SK-N-SH treated with all-trans-retinoic acid at 6 μM for 48 hours (cell line): ENCODE measurements at regions not wholly inside any gene's neighbourhood (a gene's known extent, or its start where the extent isn't known, plus 50 kb on each side); places are given as distances from the start of the nearest gene placed in this dataset.
"Not testable (repeated sequence)": the region's sequence is repeated elsewhere in the genome, so short reads cannot be mapped to it uniquely, and the experiment has no call there.

Experiments used
- ATAC-seq: fragments of 200-7000 bp; cut with Tn5 transposase; 3 replicates; pipeline ENCODE4 v1.9.1; 2020; ENCODE audit warnings: mild to moderate bottlenecking, moderate library complexity
- ARNTL ChIP-seq: fragments of 450-650 bp; formaldehyde crosslinking; IDR thresholded peaks from 2 replicates; pipeline ENCODE4 v1.5.0; 2020; ENCODE audit warnings: low read depth, mild to moderate bottlenecking, moderate library complexity, borderline replicate concordance
- BACH2 ChIP-seq: fragments of 250-450 bp; sonication (Bioruptor Pico); IDR thresholded peaks from 2 replicates; pipeline ENCODE4 v1.9.0; 2021; ENCODE audit warnings: mild to moderate bottlenecking, borderline replicate concordance
- CREB5 ChIP-seq: fragments of 250-450 bp; sonication (Bioruptor Pico); IDR thresholded peaks from 2 replicates; pipeline ENCODE4 v1.5.1; 2020; ENCODE audit warnings: low read depth, mild to moderate bottlenecking, moderate library complexity
- CSDC2 ChIP-seq: fragments of 250-450 bp; sonication (Bioruptor Pico); IDR thresholded peaks from 2 replicates; pipeline ENCODE4 v1.5.0; 2020; ENCODE audit warnings: mild to moderate bottlenecking, moderate library complexity
- CSRNP3 ChIP-seq: fragments of 250-450 bp; sonication (Bioruptor Pico); IDR thresholded peaks from 2 replicates; pipeline ENCODE4 v1.5.1; 2021; ENCODE audit warnings: mild to moderate bottlenecking, moderate library complexity
- ESRRG ChIP-seq: fragments of 250-450 bp; sonication (Bioruptor Pico); IDR thresholded peaks from 2 replicates; pipeline ENCODE4 v1.6.1; 2021; ENCODE audit warnings: mild to moderate bottlenecking
- ISL1 ChIP-seq: fragments of 250-450 bp; sonication (Bioruptor Pico); IDR thresholded peaks from 2 replicates; pipeline ENCODE4 v2.1.2; 2022; ENCODE audit warnings: mild to moderate bottlenecking, moderate library complexity
- OSR1 ChIP-seq: fragments of 250-450 bp; sonication (Bioruptor Pico); IDR thresholded peaks from 2 replicates; pipeline ENCODE4 v1.8.0; 2022; ENCODE audit warnings: moderate library complexity, mild to moderate bottlenecking, inconsistent platforms
- PATZ1 ChIP-seq: fragments of 250-450 bp; sonication (Bioruptor Pico); IDR thresholded peaks from 2 replicates; pipeline ENCODE4 v1.8.0; 2020; ENCODE audit warnings: mild to moderate bottlenecking, moderate library complexity, borderline replicate concordance
- POU6F1 ChIP-seq: fragments of 250-450 bp; sonication (Bioruptor Pico); IDR thresholded peaks from 2 replicates; pipeline ENCODE4 v1.8.0; 2021; ENCODE audit warnings: low read depth, mild to moderate bottlenecking, moderate library complexity, borderline replicate concordance
- RARB ChIP-seq: fragments of 250-450 bp; sonication (Bioruptor Pico); IDR thresholded peaks from 2 replicates; pipeline ENCODE4 v1.8.0; 2021; ENCODE audit warnings: mild to moderate bottlenecking, moderate library complexity
- SNAI2 ChIP-seq: fragments of 250-450 bp; sonication (Bioruptor Pico); IDR thresholded peaks from 2 replicates; pipeline ENCODE4 v1.5.0; 2020; ENCODE audit warnings: mild to moderate bottlenecking, moderate library complexity
- TCF4 ChIP-seq: fragments of 250-450 bp; sonication (Bioruptor Pico); IDR thresholded peaks from 2 replicates; pipeline ENCODE4 v1.8.0; 2021; ENCODE audit warnings: mild to moderate bottlenecking, moderate library complexity, borderline replicate concordance
- TOX ChIP-seq: fragments of 250-450 bp; sonication (Bioruptor Pico); IDR thresholded peaks from 2 replicates; pipeline ENCODE4 v1.8.0; 2021; ENCODE audit warnings: mild to moderate bottlenecking, moderate library complexity, borderline replicate concordance
- TSHZ2 ChIP-seq: fragments of 250-450 bp; sonication (Bioruptor Pico); IDR thresholded peaks from 2 replicates; pipeline ENCODE4 v1.5.0; 2020; ENCODE audit warnings: mild to moderate bottlenecking, moderate library complexity
- ZFP30 ChIP-seq: fragments of 450-650 bp; formaldehyde crosslinking; IDR thresholded peaks from 2 replicates; pipeline ENCODE4 v1.5.0; 2022; ENCODE audit warnings: mild to moderate bottlenecking, moderate library complexity
- ZNF70 ChIP-seq: fragments of 450-650 bp; formaldehyde crosslinking; IDR thresholded peaks from 2 replicates; pipeline ENCODE4 v1.5.0; 2020; ENCODE audit warnings: mild to moderate bottlenecking, moderate library complexity
- ZNF8 ChIP-seq: fragments of 450-650 bp; formaldehyde crosslinking; IDR thresholded peaks from 2 replicates; pipeline ENCODE4 v1.5.0; 2020; ENCODE audit warnings: mild to moderate bottlenecking, moderate library complexity

GRCh38 chr4:111960241-111960667, 185.0 kb upstream of the FAM241A start:
- no peak for TF ChIP-seq BACH2 (CRISPR knock-in tag)
- TF ChIP-seq CREB5 (CRISPR knock-in tag), result no peak
- TF ChIP-seq SNAI2 (CRISPR knock-in tag), result no peak
- TF ChIP-seq PATZ1 (CRISPR knock-in tag), result no peak
- TF ChIP-seq ZNF70 (CRISPR knock-in tag), result no peak
- TF ChIP-seq ESRRG (CRISPR knock-in tag), result no peak
- no peak for TF ChIP-seq TOX (CRISPR knock-in tag)
- peak; percentile 47; the same call in 2 of the 3 replicates for ATAC-seq

GRCh38 chr4:111961026-111961425, 184.2 kb upstream of the FAM241A start:
- not testable (repeated sequence) for ATAC-seq

GRCh38 chr4:111961809-111962208, 183.4 kb upstream of the FAM241A start:
- ATAC-seq, result no peak
- TF ChIP-seq CSRNP3 (CRISPR knock-in tag), result no peak
- TF ChIP-seq ARNTL (CRISPR knock-in tag), result no peak
- no peak for TF ChIP-seq BACH2 (CRISPR knock-in tag)
- TF ChIP-seq ZNF8, result no peak
- no peak for TF ChIP-seq TSHZ2 (CRISPR knock-in tag)
- TF ChIP-seq TOX (CRISPR knock-in tag), result no peak
- no peak for TF ChIP-seq ESRRG (CRISPR knock-in tag)
- no peak for TF ChIP-seq ZNF70 (CRISPR knock-in tag)
- TF ChIP-seq PATZ1 (CRISPR knock-in tag), result no peak
- TF ChIP-seq SNAI2 (CRISPR knock-in tag), result no peak
- no peak for TF ChIP-seq TCF4
- TF ChIP-seq OSR1 (CRISPR knock-in tag), result no peak
- TF ChIP-seq ZFP30 (CRISPR knock-in tag), result no peak
- TF ChIP-seq, all 23 proteins: peak for 0

GRCh38 chr4:111963158-111963700, 182.0 kb upstream of the FAM241A start:
- no peak for TF ChIP-seq RARB (CRISPR knock-in tag)
- TF ChIP-seq OSR1 (CRISPR knock-in tag), result no peak
- TF ChIP-seq ARNTL (CRISPR knock-in tag), result no peak
- TF ChIP-seq ESRRG (CRISPR knock-in tag), result no peak
- TF ChIP-seq POU6F1 (CRISPR knock-in tag), result no peak
- TF ChIP-seq SNAI2 (CRISPR knock-in tag), result no peak
- TF ChIP-seq PATZ1 (CRISPR knock-in tag), result no peak
- TF ChIP-seq ZNF70 (CRISPR knock-in tag), result no peak
- TF ChIP-seq CSDC2 (CRISPR knock-in tag), result no peak
- no peak for TF ChIP-seq ISL1 (CRISPR knock-in tag)
- ATAC-seq, result no peak
